Transverse colon (tissue), 4 donors: ENCODE measurements at regions not wholly inside any gene's neighbourhood (a gene's known extent, or its start where the extent isn't known, plus 50 kb on each side); places are given as distances from the start of the nearest gene placed in this dataset.

Source experiments
- CTCF ChIP-seq, 5 experiments: fragments of 200-600 bp in 3 of 5; fragments of 450-650 bp in 2 of 5; sonication (generic) in 3 of 5; IDR thresholded peaks; 1 replicate in 2 of 5; 2 replicates in 3 of 5; pipeline ENCODE4 v1.5.1; 2016 to 2017; ENCODE audit warnings: antibody characterized with exemption in 5 of 5, inconsistent platforms in 3 of 5, mild to moderate bottlenecking in 2 of 5, moderate library complexity in 1 of 5
- POLR2A ChIP-seq: fragments of 450-650 bp; IDR thresholded peaks from one replicate; pipeline ENCODE4 v1.6.1; 2016; ENCODE audit warnings: antibody characterized with exemption, mild to moderate bottlenecking, moderate library complexity
- POLR2AphosphoS5 ChIP-seq, 3 donors: sonication (generic); formaldehyde crosslinking; IDR thresholded peaks; one replicate each; pipeline ENCODE4 v1.6.1; 2016; ENCODE audit warnings: antibody characterized with exemption in 3 of 3

GRCh38 chr13:95445131-95445530 is 107.4 kb upstream of the CLDN10 start:
- no peak for TF ChIP-seq CTCF (IDR thresholded peaks at IDR 0.05)
- no peak for TF ChIP-seq POLR2A
- TF ChIP-seq POLR2AphosphoS5 (IDR thresholded peaks at IDR 0.05): no peak
